Heart left ventricle (tissue), 13 donors: ENCODE measurements at regions not wholly inside any gene's neighbourhood (a gene's known extent, or its start where the extent isn't known, plus 50 kb on each side); places are given as distances from the start of the nearest gene placed in this dataset.

Experiments used
- POLR2A ChIP-seq, 2 donors: fragments of 450-650 bp; IDR thresholded peaks; one replicate each; pipeline ENCODE4 v1.6.1; 2017; ENCODE audit warnings: antibody characterized with exemption in 2 of 2, mild to moderate bottlenecking in 2 of 2, moderate library complexity in 2 of 2
- TF ChIP-seq, protein P1 (sequence below), 12 donors: fragments of 200-600 bp; sonication (generic) in 4 of 12; IDR thresholded peaks; one replicate each; pipeline versions ENCODE4 v1.5.0 to v1.8.0; 2018 to 2022; ENCODE audit warnings: antibody characterized with exemption in 12 of 12, mild to moderate bottlenecking in 5 of 12
- donor health status: ischemic (EF 13 %, LVEDD 7.1; RV severe dilation, severe dysfunction).
- donor health status: DM: no; HTN: yes; CAD: no.
- donor health status: DM: no; HTN: no; CAD: no.
- donor health status: ischemic (EF 25% LVEDD 6.9; RV normal size, moderate dysfunction).
- donor health status: ischemic (EF 25% LVEDD 5.7; RV mildly dilated, moderate dysfunction).
- donor health status: ischemic (EF 35%, LVEDD 5.7; RV mildly dilated, moderate dysfunction).
- donor health status: nonischemic (EF 11% LVEDD 7.7; RV severe dilation, severe dysfunction).
- donor health status: DM: yes; HTN: yes; CAD: no.
- donor health status: PGD.
- donor health status: ischemic (EF 29% LVEDD 5.4; RV normal size, mild dysfunction).
- donor health status: nonischemic (EF 23%, LVEDD 6.1; RV moderate dilation, normal function).

GRCh38 chr6:167538746-167539145 lies 213.9 kb downstream of the TTLL2 start:
- TF ChIP-seq, protein P1, sequence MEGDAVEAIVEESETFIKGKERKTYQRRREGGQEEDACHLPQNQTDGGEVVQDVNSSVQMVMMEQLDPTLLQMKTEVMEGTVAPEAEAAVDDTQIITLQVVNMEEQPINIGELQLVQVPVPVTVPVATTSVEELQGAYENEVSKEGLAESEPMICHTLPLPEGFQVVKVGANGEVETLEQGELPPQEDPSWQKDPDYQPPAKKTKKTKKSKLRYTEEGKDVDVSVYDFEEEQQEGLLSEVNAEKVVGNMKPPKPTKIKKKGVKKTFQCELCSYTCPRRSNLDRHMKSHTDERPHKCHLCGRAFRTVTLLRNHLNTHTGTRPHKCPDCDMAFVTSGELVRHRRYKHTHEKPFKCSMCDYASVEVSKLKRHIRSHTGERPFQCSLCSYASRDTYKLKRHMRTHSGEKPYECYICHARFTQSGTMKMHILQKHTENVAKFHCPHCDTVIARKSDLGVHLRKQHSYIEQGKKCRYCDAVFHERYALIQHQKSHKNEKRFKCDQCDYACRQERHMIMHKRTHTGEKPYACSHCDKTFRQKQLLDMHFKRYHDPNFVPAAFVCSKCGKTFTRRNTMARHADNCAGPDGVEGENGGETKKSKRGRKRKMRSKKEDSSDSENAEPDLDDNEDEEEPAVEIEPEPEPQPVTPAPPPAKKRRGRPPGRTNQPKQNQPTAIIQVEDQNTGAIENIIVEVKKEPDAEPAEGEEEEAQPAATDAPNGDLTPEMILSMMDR (IDR thresholded peaks at IDR 0.05) = no peak
- no peak for TF ChIP-seq POLR2A (IDR thresholded peaks at IDR 0.05)
